Hematopoietic multipotent progenitor cell treated with erythropoietin and hydrocortisone succinate and interleukin-3 and kit ligand, for 6 days (in vitro differentiated cells): ENCODE measurements at regions not wholly inside any gene's neighbourhood (a gene's known extent, or its start where the extent isn't known, plus 50 kb on each side); places are given as distances from the start of the nearest gene placed in this dataset.

ENCODE experiments used
- DNase-seq: peaks from one replicate; pipeline ENCODE4 v3.0.0-alpha.2; 2015

DNA sequence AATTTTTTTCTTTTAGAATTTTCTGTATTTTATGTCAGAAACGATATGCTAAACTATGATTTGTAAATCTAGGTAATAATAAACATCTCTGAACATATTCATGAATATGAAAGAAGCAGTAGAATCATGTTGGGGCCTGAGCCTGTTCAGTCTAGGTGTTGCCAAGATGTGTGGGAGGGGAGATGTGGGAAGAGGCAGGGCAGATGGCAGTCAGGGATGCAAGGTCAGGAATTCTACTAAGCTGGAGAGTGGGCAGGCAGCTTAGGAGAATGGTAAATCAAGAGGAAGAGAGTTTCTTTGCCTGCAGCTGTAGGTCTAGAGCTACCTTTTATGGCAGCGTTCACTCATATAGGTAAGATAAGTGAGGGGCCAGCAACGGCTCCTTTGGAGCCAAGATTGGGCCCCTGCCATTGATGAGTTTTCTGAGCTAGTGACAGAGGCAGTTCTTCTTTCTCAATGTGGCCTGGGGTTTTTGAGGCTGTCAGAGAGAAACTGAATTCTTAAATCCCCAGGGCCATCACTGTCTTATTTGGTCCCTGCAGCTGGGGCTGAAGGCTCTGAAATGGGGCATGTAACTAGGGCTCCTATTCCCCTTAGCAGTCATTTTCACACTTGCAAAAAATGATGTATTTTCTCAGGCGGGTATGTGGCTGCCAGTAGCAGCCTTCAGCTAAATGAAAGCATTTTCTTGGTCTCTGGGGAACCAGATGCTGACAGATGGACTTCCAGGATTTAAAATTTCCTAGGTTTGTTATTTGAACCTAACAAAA is 232.8 kb downstream of the PIK3C3 start:
- DNase-seq, result no peak

DNA sequence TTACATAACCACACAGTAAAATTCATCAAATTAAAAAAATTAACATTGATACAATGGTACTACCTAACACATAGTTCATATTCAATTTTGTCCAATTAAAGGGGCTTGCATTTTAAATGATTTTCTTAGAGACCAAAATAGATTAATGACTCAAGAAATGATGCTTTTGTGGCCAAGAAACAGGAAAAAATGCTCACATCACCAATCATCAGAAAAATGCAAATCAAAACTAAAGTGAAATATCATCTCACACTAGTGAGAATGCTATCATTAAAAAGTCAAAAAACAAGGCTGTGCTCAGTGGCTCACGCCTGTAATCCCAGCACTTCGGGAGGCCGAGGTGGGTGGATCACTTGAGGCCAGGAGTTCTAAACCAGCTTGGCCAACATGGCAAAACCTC is 235.6 kb downstream of the PIK3C3 start:
- no peak for DNase-seq

DNA sequence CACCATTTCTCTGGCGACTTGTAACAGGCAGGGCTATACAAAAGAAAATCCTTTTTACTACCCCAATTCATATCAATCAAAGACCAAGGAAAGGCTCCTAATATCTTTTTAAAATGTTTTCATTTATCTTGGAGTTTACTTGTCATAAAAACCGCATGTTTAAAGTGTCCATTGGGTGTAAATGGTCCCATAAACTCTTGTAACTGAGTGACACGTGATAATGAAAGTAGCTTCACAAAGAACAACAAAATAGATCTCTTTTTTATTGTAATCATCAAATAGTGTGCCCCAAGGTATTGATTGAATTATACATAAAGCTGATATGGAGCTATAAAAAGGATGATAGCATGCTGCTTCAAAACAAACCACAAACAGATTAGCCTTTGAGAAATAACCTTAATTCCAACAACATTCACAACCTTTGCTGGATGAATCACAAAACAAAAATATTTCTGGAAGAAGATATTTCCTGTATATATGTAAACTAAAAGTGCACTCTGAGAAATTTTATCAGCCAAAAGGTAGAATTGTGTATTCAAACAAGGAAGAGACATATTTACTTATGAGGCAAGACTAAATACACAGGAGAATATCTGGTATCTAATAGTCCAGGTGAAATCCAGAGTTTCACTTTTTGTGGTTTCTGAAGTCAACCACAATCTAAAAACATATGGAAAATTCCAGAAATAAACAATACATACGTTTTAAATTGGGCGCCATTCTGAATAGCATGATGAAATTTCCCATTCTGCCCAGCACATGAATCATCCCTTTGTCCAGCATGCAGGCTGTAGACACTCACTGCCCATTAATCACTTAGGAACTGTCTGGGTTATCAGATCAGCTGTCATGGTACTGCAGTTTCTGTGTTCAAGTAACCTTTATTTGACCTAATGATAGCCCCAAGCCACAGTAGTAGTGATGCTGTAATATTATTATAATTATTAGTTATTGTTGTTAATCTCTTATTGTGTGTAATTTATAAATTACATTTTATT is 237.5 kb downstream of the PIK3C3 start:
- DNase-seq, result no peak

DNA sequence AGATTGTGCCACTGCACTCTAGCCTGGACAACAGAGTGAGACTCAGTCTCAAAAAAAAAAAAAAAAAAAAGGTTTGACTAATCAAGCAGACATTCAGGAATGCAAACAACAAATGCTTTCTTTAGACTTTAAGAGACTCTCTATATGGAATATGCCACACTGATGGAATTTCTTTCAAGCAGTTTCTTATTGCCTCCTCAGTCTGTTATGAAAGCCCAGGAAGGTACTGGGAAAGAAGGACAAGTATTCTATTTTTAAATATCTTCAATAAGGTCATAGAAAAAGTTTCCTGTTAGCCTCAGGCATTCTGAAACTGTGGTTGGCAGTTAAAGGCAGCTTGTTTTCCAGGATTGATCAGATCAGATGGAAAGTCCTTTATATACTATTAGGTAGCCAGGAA is 241.6 kb downstream of the PIK3C3 start:
- no peak for DNase-seq

DNA sequence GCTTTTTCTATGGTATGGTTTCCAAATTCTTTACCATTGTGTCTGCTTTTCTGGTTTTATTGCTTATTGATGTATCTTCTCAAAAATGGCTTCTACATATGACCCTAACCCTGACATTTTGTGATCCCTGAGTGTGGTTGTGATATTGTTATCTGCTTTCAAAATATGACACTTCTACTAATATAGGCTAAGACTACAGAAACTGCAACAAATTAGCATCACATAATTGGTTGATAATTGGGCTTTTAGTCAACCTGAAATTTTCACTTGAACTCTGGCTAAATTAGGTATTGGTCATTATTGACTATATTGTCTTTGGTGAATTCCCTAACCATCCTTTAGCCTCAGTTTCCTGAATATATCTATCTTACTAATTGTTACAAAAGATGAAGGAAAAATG is 246.1 kb downstream of the PIK3C3 start:
- no peak for DNase-seq

- DNase-seq, result no peak
Measured at GRCh38 chr18:42211201-42211600, 256.2 kb downstream of the PIK3C3 start.

GRCh38 chr18:42222557-42222956 is 267.5 kb downstream of the PIK3C3 start:
- no peak for DNase-seq

DNA sequence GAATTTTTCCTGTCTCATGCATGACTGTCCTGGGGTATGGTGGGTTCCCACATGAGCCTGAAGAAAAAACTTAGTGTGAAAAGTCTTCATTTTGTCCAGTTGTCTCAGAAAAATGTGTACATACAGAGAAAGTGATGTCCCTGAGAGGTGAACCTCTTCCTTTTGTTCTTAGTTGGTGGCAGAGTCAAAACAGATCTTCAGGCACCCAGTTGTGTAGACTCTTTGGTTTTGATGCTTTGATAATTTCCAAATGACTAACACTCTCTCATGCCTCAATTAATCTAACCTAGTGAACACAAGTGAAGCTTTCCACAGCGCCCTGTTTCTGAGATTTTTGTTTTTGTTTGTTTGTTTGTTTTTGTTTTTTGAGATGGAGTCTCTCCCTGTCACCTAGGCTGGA is 273.5 kb downstream of the PIK3C3 start:
- DNase-seq, result no peak

GRCh38 chr18:42229211-42230210 is 274.5 kb downstream of the PIK3C3 start:
- DNase-seq, result no peak

DNA sequence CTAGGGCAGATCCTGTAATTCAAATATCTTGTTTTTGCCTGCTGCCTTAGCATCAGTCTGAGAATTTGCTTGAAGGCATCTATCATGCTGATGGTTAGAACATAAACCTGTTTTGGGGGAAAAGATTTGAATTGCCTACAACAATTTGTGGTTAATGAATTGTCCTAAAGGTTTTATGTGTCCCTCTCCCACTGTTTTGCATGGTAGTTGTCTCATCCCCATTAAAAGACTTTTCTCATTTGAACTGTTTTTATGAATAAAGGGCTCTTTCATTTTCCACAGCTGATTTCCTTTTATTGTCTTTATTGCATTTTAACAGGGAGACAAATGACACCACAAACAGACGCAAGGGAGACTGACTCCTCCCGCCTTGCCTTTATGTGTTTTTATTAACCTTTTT is 275.6 kb downstream of the PIK3C3 start:
- no peak for DNase-seq

DNA sequence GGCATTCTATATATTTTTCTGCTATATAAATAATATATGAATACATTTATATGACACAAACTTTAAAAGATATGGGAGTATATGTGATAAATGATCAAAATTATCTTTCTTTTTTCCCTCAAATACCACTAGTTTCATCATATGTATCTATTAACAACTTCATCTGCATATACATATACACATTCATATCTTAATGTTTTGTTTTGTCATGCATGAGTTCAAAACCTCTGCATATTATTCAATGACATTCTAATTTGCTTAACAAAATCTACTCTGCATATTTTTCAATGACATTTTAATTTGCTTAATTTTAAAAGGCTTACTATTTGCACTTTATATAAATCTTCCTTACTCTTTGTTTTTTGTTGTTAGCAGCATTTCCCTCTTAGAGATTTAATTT is 276.2 kb downstream of the PIK3C3 start:
- no peak for DNase-seq

DNA sequence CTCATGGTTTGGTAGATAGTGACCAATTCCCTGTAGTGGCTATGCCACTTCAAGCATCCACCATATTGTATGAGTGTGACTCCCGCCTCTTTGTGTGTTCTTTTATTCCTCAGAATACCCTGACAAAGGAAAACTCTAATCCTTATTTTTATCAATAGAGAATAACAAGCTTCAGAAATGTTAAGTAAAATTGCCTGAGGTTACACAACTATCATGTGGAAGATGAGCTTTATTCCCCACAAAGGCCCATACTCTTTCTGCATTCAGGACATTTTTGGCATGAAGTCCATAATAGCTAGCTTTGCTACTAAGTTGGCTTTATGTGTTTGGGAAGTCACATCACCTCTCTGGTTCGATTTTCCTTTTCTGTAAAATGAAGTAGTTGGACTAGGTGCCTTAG is 276.8 kb downstream of the PIK3C3 start:
- DNase-seq, result no peak

- no peak for DNase-seq
Measured at GRCh38 chr18:42233908-42234307, 278.9 kb downstream of the PIK3C3 start.

DNA sequence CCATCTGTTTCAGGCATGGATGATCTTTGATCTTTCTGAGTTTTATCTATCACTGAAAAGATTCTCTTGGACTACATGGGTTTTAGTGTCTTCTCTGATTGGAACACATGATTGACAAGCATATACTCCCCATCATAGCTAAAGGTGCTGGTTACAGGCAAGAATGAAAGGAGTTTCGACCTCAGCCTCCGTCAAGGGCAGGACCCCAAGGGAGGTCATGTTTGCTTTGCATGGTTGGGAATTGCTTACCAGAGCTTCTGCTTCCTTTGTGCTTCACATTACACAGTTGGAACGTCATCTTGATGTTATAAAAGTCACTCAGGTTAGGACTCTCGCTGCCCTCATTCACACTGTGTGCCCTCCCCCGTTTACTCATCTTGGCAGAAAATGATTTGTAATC is 287.7 kb downstream of the PIK3C3 start:
- no peak for DNase-seq

DNA sequence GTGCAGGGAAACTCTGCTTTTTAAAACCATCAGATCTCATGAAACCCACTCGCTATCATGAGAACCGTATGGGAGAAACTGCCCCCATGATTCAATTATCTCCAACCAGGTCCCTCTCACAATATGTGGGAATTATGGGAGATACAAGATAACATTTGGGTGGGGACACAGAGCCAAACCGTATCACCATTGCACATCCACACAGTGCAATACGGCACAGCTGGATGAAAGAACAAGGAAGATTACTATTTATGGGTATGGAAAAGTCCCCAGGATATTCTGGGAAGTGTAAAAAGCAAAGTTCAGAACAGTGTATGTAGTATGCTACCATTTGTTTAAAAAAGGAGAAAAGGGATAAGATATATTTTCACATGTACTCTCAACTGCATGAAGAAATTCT is 290.1 kb downstream of the PIK3C3 start:
- DNase-seq, result no peak

- DNase-seq, result no peak
Measured at GRCh38 chr18:42255908-42256765, 301.1 kb downstream of the PIK3C3 start.

GRCh38 chr18:42258301-42258965 is 303.4 kb downstream of the PIK3C3 start:
- DNase-seq, result no peak

GRCh38 chr18:42261731-42262130 is 306.7 kb downstream of the PIK3C3 start:
- no peak for DNase-seq

- no peak for DNase-seq
Measured at GRCh38 chr18:42264497-42264896, 309.5 kb downstream of the PIK3C3 start.

DNA sequence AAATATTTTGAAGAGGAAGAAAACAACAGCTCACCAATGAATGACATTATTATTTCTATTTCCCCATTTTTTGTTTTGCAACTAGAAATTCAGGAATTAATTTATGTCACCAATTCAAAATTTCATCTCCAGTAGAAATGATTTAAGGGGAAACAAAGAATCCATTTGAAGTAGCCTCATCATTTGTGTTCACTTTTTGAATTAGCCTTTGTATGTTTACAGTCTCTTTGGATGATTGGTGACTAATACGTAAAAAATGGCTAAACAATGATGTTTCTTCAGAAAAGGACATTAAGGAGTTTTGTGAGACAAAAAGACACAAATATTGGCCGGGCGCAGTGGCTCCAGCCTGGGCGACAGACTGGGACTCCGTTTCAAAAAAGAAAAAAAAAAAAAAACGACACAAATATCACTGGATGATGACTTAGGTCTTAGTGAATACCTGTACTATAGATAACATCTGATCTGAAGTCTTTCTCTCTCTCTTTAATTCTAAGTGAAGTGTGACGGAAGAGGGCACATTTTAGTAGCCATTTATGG is 313.2 kb downstream of the PIK3C3 start:
- DNase-seq, result no peak

DNA sequence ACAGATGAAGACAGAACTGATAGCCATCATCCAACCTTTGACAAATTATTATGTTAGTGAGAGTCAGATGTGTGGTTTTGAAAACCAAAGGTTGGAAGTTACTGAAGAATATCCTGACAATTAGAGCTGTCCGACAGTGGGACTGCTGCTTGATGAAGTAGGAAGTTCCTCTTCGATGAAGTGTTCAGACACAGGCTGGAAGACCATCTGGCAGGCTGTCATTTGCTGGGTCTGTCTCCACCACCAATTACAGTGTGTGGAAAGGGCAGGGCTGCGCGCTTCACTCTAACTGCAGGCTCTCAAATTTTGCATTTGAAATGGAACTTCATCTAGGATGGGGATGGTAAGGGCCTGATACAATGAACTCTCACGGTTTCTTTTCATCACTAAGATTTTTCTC is 313.8 kb downstream of the PIK3C3 start:
- no peak for DNase-seq
